ENCODE measurements at regions not wholly inside any gene's neighbourhood (a gene's known extent, or its start where the extent isn't known, plus 50 kb on each side); places are given as distances from the start of the nearest gene placed in this dataset.

- peaks cover 69% of the 10 kb centered on the region for H3K4me1 Mint-ChIP-seq (ENCODE audit: low read depth)
These were observed 113.2 kb upstream of the TENT5A start for GRCh38 chr6:81865712-81866111.

GRCh38 chr6:81864124-81864523 lies 111.6 kb upstream of the TENT5A start:
- TF ChIP-seq CTCF (IDR thresholded peaks at IDR 0.05), result no peak
- Mint-ChIP-seq H3K27ac (ENCODE audit: unreplicated experiment) (no peak overlapping the region), H3K36me3 (ENCODE audit: low read depth) (no peaks in the 10 kb centered on the region), H3K9me3 (ENCODE audit: low read depth) (peaks cover 2% of the 10 kb centered on the region), H3K4me3 (ENCODE audit: unreplicated experiment) (no peak overlapping the region), H3K4me1 (ENCODE audit: low read depth) (peaks cover 81% of the 10 kb centered on the region), H3K27me3 (ENCODE audit: low read depth) (no peaks in the 10 kb centered on the region)
- DNase-seq (ENCODE audit: low spot score), result no peak

More at GRCh38 chr6:81865712-81866111, 113.2 kb upstream of the TENT5A start:
- Mint-ChIP-seq H3K36me3 (ENCODE audit: low read depth) (no peaks in the 10 kb centered on the region), H3K9me3 (ENCODE audit: low read depth) (peaks cover 3% of the 10 kb centered on the region), H3K27me3 (ENCODE audit: low read depth) (no peaks in the 10 kb centered on the region), H3K27ac (ENCODE audit: unreplicated experiment) (peak overlapping the region; percentile 82), H3K4me3 (ENCODE audit: unreplicated experiment) (no peak overlapping the region)
- DNase-seq (ENCODE audit: low spot score), result no peak
- TF ChIP-seq CTCF (IDR thresholded peaks at IDR 0.05), result no peak

- TF ChIP-seq CTCF (IDR thresholded peaks at IDR 0.05), result no peak
- Mint-ChIP-seq H3K9me3 (ENCODE audit: low read depth) (peaks cover 2% of the 10 kb centered on the region), H3K27me3 (ENCODE audit: low read depth) (no peaks in the 10 kb centered on the region), H3K4me1 (ENCODE audit: low read depth) (peaks cover 85% of the 10 kb centered on the region), H3K27ac (ENCODE audit: unreplicated experiment) (no peak overlapping the region), H3K4me3 (ENCODE audit: unreplicated experiment) (no peak overlapping the region), H3K36me3 (ENCODE audit: low read depth) (no peaks in the 10 kb centered on the region)
- no peak for DNase-seq (ENCODE audit: low spot score)
These were observed 110.6 kb upstream of the TENT5A start for GRCh38 chr6:81863123-81863522.

GRCh38 chr6:81861281-81861680 lies 108.8 kb upstream of the TENT5A start:
- Mint-ChIP-seq H3K4me3 (ENCODE audit: unreplicated experiment) (no peak overlapping the region), H3K9me3 (ENCODE audit: low read depth) (peaks cover 5% of the 10 kb centered on the region), H3K4me1 (ENCODE audit: low read depth) (peaks cover 89% of the 10 kb centered on the region), H3K36me3 (ENCODE audit: low read depth) (no peaks in the 10 kb centered on the region), H3K27ac (ENCODE audit: unreplicated experiment) (peak overlapping the region; percentile 79), H3K27me3 (ENCODE audit: low read depth) (no peaks in the 10 kb centered on the region)
- TF ChIP-seq CTCF (IDR thresholded peaks at IDR 0.05), result no peak
- DNase-seq (ENCODE audit: low spot score), result no peak

GRCh38 chr6:81859884-81860283 lies 107.4 kb upstream of the TENT5A start:
- no peak for DNase-seq (ENCODE audit: low spot score)
- Mint-ChIP-seq H3K4me1 (ENCODE audit: low read depth) (peaks cover 76% of the 10 kb centered on the region), H3K27me3 (ENCODE audit: low read depth) (no peaks in the 10 kb centered on the region), H3K4me3 (ENCODE audit: unreplicated experiment) (peak overlapping the region; percentile 29), H3K9me3 (ENCODE audit: low read depth) (peaks cover 3% of the 10 kb centered on the region), H3K27ac (ENCODE audit: unreplicated experiment) (peak overlapping the region; percentile 79), H3K36me3 (ENCODE audit: low read depth) (no peaks in the 10 kb centered on the region)
- no peak for TF ChIP-seq CTCF (IDR thresholded peaks at IDR 0.05)

All from chondrocyte (in vitro differentiated cells).